ENCODE measurements at regions not wholly inside any gene's neighbourhood (a gene's known extent, or its start where the extent isn't known, plus 50 kb on each side); places are given as distances from the start of the nearest gene placed in this dataset.
"Not testable (repeated sequence)": the region's sequence is repeated elsewhere in the genome, so short reads cannot be mapped to it uniquely, and the experiment has no call there.

DNA sequence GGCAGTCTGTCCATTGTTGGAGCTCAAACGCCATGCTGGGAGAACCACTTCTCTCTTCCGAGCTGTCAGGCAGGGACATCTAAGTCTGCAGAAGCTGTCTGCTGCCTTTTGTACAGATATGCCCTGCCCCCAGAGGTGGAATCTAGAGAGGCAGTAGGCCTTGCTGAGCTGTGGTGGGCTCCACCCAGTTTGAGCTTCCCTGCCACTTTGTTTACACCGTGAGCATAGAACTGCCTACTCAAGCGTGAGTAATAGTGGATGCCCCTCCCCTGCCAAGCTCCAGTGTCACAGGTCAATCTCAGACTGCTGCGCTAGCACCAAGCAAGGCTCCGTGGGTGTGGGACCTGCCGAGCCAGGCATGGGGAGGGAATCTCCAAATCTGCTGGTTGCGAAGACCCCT, 145.7 kb downstream of the VSIG4 start:
- no peak for ATAC-seq
- no peaks in the 10 kb centered on the region for H3K27me3 Mint-ChIP-seq (ENCODE audit: low read depth)
- peaks cover 2% of the 10 kb centered on the region; the same call in 1 of the 2 replicates for H3K4me1 Mint-ChIP-seq

GRCh38 chrX:65891817-65892216, 148.1 kb downstream of the VSIG4 start:
- CTCF ChIA-PET; DNase-seq (ENCODE audit: low spot score); ATAC-seq; POLR2A ChIA-PET; H3K36me3 Mint-ChIP-seq; H3K27me3 Mint-ChIP-seq (ENCODE audit: low read depth); H3K4me3 Mint-ChIP-seq; H3K4me1 Mint-ChIP-seq; H3K27ac Mint-ChIP-seq: not testable (repeated sequence)
- peaks cover 15% of the 10 kb centered on the region; the same call in 1 of the 2 replicates for H3K9me3 Mint-ChIP-seq

More for the DNA sequence above, 145.7 kb downstream of the VSIG4 start:
- ChIA-PET POLR2A (no interaction called here), CTCF (no interaction called here)
- no peak for TF ChIP-seq EMX1 (CRISPR knock-in tag; IDR thresholded peaks at IDR 0.05)
- TF ChIP-seq IRF2 (CRISPR knock-in tag; IDR thresholded peaks at IDR 0.05; ENCODE audit: borderline replicate concordance, low read depth): no peak
- TF ChIP-seq, protein P1, sequence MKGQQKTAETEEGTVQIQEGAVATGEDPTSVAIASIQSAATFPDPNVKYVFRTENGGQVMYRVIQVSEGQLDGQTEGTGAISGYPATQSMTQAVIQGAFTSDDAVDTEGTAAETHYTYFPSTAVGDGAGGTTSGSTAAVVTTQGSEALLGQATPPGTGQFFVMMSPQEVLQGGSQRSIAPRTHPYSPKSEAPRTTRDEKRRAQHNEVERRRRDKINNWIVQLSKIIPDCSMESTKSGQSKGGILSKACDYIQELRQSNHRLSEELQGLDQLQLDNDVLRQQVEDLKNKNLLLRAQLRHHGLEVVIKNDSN (CRISPR knock-in tag; IDR thresholded peaks at IDR 0.05): no peak
- no peak for TF ChIP-seq ZNF317 (CRISPR knock-in tag; IDR thresholded peaks at IDR 0.05; ENCODE audit: borderline replicate concordance, low read depth)
- TF ChIP-seq USF2 (CRISPR knock-in tag; IDR thresholded peaks at IDR 0.05): no peak
- no peak for TF ChIP-seq NR3C1 (CRISPR knock-in tag; conservative IDR thresholded peaks at IDR 0.05; ENCODE audit: low read depth)
- no peak for TF ChIP-seq GTF2I (CRISPR knock-in tag; conservative IDR thresholded peaks at IDR 0.05)
- no peak for TF ChIP-seq RELA (CRISPR knock-in tag; IDR thresholded peaks at IDR 0.05; ENCODE audit: borderline replicate concordance)
- TF ChIP-seq NFATC4 (CRISPR knock-in tag; IDR thresholded peaks at IDR 0.05): no peak
- TF ChIP-seq, protein P2, sequence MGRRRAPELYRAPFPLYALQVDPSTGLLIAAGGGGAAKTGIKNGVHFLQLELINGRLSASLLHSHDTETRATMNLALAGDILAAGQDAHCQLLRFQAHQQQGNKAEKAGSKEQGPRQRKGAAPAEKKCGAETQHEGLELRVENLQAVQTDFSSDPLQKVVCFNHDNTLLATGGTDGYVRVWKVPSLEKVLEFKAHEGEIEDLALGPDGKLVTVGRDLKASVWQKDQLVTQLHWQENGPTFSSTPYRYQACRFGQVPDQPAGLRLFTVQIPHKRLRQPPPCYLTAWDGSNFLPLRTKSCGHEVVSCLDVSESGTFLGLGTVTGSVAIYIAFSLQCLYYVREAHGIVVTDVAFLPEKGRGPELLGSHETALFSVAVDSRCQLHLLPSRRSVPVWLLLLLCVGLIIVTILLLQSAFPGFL (CRISPR knock-in tag; IDR thresholded peaks at IDR 0.05; ENCODE audit: borderline replicate concordance): no peak
- TF ChIP-seq TEAD1 (CRISPR knock-in tag; IDR thresholded peaks at IDR 0.05): no peak
- no peak for TF ChIP-seq TEAD4 (CRISPR knock-in tag; IDR thresholded peaks at IDR 0.05)
- no peak for TF ChIP-seq ZNF416 (CRISPR knock-in tag; IDR thresholded peaks at IDR 0.05)
- no peak for TF ChIP-seq ERG (CRISPR knock-in tag; IDR thresholded peaks at IDR 0.05)
- TF ChIP-seq KAT7 (CRISPR knock-in tag; IDR thresholded peaks at IDR 0.05; ENCODE audit: borderline replicate concordance): no peak
- TF ChIP-seq RORB (CRISPR knock-in tag; IDR thresholded peaks at IDR 0.05): no peak
- no peak for TF ChIP-seq CREM (CRISPR knock-in tag; IDR thresholded peaks at IDR 0.05)
- no peak for TF ChIP-seq SOX15 (CRISPR knock-in tag; IDR thresholded peaks at IDR 0.05)
- TF ChIP-seq ZNF281 (CRISPR knock-in tag; IDR thresholded peaks at IDR 0.05): no peak
- no peak overlapping the region for H3K4me3 Mint-ChIP-seq
- no peaks in the 10 kb centered on the region for H3K36me3 Mint-ChIP-seq
- H3K9me3 Mint-ChIP-seq: peaks cover 15% of the 10 kb centered on the region; the same call in 1 of the 2 replicates
- DNase-seq (ENCODE audit: low spot score): no peak
- H3K27ac Mint-ChIP-seq: no peak overlapping the region

- DNase-seq (ENCODE audit: low spot score); H3K27me3 Mint-ChIP-seq (ENCODE audit: low read depth); CTCF ChIA-PET; ATAC-seq; H3K9me3 Mint-ChIP-seq; H3K4me1 Mint-ChIP-seq; H3K36me3 Mint-ChIP-seq; H3K27ac Mint-ChIP-seq; H3K4me3 Mint-ChIP-seq; POLR2A ChIA-PET: not testable (repeated sequence)
These were observed 151.7 kb downstream of the VSIG4 start for GRCh38 chrX:65888150-65888549.
